GM12878 (cell line): ENCODE measurements at regions not wholly inside any gene's neighbourhood (a gene's known extent, or its start where the extent isn't known, plus 50 kb on each side); places are given as distances from the start of the nearest gene placed in this dataset.

Experiments
- CEBPZ ChIP-seq: fragments of 150-350 bp; IDR thresholded peaks from 2 replicates; pipeline ENCODE4 v1.6.1; 2016; ENCODE audit warnings: low read depth, low read length
- CTCF ChIP-seq, 3 experiments: IDR thresholded peaks in 2 of 3; conservative IDR thresholded peaks in 1 of 3; 2 replicates each; pipeline ENCODE4 v1.5.1; 2011; ENCODE audit warnings: low read depth in 3 of 3, low read length in 3 of 3, mild to moderate bottlenecking in 3 of 3, control low read depth in 2 of 3, moderate library complexity in 2 of 3, inconsistent platforms in 1 of 3, mixed read lengths in 1 of 3; ENCODE audit not compliant: control insufficient read depth in 2 of 3, insufficient read depth in 1 of 3; ENCODE audit errors: extremely low read depth in 1 of 3
- E2F8 ChIP-seq: fragments of 450-650 bp; IDR thresholded peaks from 2 replicates; pipeline ENCODE4 v1.6.1; 2018; ENCODE audit warnings: mild to moderate bottlenecking, low read depth, moderate library complexity; ENCODE audit not compliant: partially characterized antibody
- PAX8 ChIP-seq: fragments of 450-650 bp; IDR thresholded peaks from 2 replicates; pipeline ENCODE4 v1.6.1; 2017; ENCODE audit warnings: mild to moderate bottlenecking, moderate library complexity
- SP1 ChIP-seq: IDR thresholded peaks from one replicate; pipeline ENCODE4 v1.6.1; 2011; ENCODE audit warnings: low read depth, low read length

GRCh38 chr9:106450549-106450948 is 412.4 kb upstream of the ZNF462 start:
- TF ChIP-seq CEBPZ = no peak
- TF ChIP-seq PAX8 = no peak
- no peak for TF ChIP-seq SP1
- TF ChIP-seq CTCF (IDR thresholded peaks at IDR 0.05 in 2 of 3, conservative IDR thresholded peaks at IDR 0.05 in 1 of 3; ENCODE audit: control insufficient read depth in 2 of 3, extremely low read depth in 1 of 3, insufficient read depth in 1 of 3, low read depth in 3 of 3, low read length in 3 of 3) = no peak
- TF ChIP-seq E2F8 = no peak
